Fibroblast of lung (primary cell): ENCODE measurements at regions not wholly inside any gene's neighbourhood (a gene's known extent, or its start where the extent isn't known, plus 50 kb on each side); places are given as distances from the start of the nearest gene placed in this dataset.

ENCODE experiments used
- CTCF ChIP-seq, 2 donors: IDR thresholded peaks in 1 of 2; conservative IDR thresholded peaks in 1 of 2; 1 replicate in 1 of 2; 2 replicates in 1 of 2; pipeline ENCODE4 v1.5.1; 2011 to 2012; ENCODE audit warnings: low read length in 2 of 2, control low read depth in 1 of 2, inconsistent platforms in 1 of 2, low read depth in 1 of 2, mild to moderate bottlenecking in 1 of 2
- EZH2 ChIP-seq: IDR thresholded peaks from 2 replicates; pipeline ENCODE4 v1.5.1; 2012; ENCODE audit warnings: low read length, control low read depth, mild to moderate bottlenecking; ENCODE audit errors: missing control alignments

GRCh38 chr4:135201081-135201480 lies 999.5 kb upstream of the PABPC4L start:
- TF ChIP-seq CTCF (conservative IDR thresholded peaks at IDR 0.05 in 1 of 2, IDR thresholded peaks at IDR 0.05 in 1 of 2; ENCODE audit: low read depth in 1 of 2, low read length in 2 of 2) = no peak
- TF ChIP-seq EZH2 = no peak
